KG1 (cell line): ENCODE measurements at regions not wholly inside any gene's neighbourhood (a gene's known extent, or its start where the extent isn't known, plus 50 kb on each side); places are given as distances from the start of the nearest gene placed in this dataset.
A peak's percentile ranks its signal among the peaks of the same experiment; 100 is the strongest.

Experiments used
- DNase-seq: peaks from one replicate; lab custom pipeline; 2025; lab: John Stamatoyannopoulos, UW

DNA sequence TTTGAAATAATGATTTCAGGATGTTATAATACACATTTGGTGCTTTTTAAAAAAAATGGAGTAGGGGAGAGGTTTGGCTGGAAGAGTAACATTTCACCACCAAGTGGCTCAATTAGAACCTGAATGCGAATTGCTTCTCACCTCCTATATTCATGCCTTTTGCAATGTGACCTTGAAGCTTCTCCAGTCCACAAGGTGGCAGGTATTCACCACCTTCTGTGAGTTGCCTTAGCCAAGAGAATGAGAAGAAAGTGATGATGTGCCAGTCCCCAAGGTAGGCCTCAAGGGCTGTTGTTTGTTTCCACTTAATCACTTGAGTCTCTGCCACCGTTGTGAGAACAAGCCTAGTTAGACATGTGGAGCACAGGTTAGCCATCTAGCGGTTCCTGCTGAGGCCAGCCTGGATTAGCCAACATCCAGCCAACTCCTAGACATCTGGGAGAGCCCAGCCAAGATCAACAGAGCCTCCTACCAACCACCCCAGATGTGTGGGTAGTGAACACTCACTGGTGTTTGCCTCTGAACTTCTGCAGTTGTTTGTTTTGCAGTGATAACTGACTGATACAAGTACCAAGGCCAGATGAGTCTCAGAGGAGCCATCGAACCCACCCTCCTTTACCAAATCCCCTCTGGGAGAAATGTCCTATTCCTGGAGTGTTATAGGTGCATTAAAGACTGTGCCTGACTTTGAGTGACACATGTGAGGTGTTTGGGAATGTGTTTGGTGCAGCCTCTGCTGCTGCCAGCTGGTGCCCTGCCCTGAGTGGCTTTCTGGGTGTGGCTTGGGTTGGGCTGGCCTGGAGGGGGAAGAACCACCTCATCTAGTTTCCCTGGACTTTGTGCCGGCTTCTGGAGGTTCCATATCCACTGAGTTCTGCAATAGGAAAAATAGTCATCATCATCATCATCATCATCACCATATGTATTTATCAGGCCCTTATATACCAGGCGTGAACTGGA lies 132.5 kb upstream of the RFLNA start:
- no peak for DNase-seq

GRCh38 chr12:124165695-124166094 lies 129.2 kb upstream of the RFLNA start:
- DNase-seq = peak; percentile 7

GRCh38 chr12:124167141-124167540 lies 127.8 kb upstream of the RFLNA start:
- no peak for DNase-seq

GRCh38 chr12:124168016-124168786 lies 126.7 kb upstream of the RFLNA start:
- DNase-seq = no peak

GRCh38 chr12:124169577-124170284 lies 125.2 kb upstream of the RFLNA start:
- no peak for DNase-seq

DNA sequence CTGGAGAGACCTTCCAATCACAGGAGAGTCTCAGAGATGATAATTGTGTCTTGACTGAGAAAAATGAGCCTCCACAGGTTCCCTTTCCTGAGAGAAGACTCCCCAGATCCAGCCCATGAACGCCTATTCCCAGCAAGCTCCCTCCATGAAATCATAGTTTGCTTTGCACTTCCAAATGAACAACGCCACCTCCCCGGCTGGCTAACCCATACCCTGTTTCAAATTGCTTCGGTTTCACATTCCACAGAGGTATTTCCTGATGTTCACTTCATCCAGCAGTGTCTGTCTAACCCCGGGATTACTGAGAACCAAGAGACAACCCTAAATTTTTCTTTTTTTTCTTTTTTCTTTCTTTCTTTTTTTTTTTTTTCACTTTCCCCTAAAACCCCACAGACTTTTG lies 124.1 kb upstream of the RFLNA start:
- DNase-seq = no peak

GRCh38 chr12:124171231-124171979 lies 123.5 kb upstream of the RFLNA start:
- no peak for DNase-seq

- no peak for DNase-seq
These were observed 122.3 kb upstream of the RFLNA start for GRCh38 chr12:124172636-124173035.

- no peak for DNase-seq
These were observed 121.2 kb upstream of the RFLNA start for GRCh38 chr12:124173692-124174091.

GRCh38 chr12:124174451-124175348 lies 120.2 kb upstream of the RFLNA start:
- no peak for DNase-seq

DNA sequence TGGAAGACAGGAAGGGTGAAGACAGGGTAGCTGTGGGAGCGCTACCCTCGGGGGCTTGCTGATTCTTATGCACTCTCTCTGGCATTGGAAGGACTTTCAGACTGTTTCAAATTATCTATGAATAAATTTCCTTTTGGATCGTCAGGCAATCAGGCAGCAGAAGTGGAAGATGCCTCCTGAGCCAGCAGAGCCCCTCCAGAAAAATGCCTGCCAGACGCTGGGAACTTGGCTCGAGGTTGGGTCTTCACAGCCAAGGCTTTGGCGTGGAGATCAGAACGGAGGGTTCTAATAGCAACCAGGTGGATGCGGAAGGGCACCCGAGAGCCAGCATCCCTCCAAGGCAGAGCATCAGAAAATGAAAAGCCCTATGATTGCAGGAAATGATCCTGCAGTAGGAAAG lies 119.2 kb upstream of the RFLNA start:
- no peak for DNase-seq

- no peak for DNase-seq
These were observed 117.5 kb upstream of the RFLNA start for GRCh38 chr12:124177276-124177950.

- no peak for DNase-seq
These were observed 117.0 kb upstream of the RFLNA start for GRCh38 chr12:124177951-124178316.

DNA sequence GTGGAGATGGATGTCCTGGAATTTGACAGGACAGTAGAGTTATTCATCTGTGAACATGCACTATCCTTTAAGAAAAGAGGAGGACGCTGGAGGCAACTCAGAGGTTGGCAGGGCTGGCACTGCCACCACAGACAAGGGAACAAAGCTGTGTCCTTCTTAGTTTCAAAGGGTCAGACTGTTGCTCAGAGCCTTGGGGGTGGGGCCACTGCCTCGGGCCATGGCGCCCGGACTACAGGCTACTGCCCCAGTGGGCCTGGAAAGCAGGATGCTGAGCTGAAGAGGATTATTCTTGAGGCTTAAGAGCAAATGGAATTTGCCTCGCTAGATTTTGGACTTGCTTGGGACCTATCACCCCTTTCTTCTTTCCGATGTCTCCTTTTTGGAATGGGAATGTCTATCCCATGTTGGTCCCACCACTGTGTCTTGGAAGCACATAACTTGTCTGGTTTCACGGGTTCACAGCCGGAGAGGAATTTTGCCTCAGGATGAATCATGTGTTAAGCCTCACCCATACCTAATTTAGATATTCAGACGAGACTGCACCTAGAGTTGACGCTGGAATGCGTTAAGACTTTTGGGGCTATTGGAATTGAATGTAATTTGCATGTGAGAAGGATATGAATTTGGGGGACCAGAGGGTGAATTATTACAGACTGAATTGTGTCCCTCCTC lies 114.8 kb upstream of the RFLNA start:
- no peak for DNase-seq

DNA sequence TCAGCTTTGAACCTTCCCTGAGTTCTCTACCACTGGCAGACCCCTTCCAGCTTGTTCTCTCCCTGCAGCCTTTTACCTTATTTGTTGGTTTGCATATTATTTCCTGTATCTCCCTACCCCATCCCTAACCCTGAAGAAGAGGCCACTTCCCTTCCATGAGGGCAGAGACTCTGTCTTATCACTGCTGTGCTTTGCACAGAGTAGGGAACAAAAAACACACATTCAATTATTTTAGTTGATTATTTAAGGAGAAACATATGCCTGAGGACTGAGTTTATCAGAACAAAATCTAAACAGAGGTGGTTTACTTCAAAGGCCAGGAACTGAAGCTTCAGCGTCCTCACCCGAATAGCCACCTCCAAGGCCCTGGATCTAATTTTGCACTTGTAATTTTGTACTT lies 111.7 kb upstream of the RFLNA start:
- no peak for DNase-seq

- DNase-seq = no peak
These were observed 110.4 kb upstream of the RFLNA start for GRCh38 chr12:124184456-124184855.

DNA sequence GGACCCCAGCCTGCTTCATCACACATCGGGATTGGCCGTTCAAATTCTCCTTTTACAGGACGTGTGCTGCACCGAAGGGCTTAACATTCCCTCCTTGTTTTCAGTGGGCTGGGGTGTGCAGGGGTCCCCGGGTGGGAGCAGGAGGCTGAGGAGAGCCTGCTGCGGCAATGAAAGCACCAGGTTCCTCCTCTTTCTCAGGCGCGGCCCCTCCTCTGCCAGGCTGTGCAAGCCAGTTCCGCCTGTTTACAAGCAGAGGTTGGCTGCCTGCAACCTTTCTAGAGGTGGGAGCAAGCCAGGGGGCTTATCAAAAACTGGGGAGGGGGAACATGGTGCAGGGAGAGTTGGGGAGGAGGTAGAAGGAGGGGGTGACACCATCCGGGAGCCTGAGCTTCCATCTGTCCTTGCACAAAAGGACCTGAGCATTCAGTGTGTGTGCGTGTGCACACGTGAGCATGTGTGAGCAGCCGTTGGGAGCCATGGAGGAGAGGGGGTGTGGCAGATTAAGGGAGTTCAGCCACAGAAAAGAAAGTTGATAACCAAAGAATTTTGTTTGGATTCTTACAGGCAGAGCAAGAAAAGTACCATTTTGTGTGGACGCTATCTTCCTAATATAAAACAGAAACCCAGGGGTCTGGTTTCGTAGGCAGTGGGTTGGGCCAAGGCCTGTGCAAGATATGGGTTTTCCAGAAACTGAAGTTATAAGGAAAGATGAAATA lies 108.8 kb upstream of the RFLNA start:
- DNase-seq = no peak

DNA sequence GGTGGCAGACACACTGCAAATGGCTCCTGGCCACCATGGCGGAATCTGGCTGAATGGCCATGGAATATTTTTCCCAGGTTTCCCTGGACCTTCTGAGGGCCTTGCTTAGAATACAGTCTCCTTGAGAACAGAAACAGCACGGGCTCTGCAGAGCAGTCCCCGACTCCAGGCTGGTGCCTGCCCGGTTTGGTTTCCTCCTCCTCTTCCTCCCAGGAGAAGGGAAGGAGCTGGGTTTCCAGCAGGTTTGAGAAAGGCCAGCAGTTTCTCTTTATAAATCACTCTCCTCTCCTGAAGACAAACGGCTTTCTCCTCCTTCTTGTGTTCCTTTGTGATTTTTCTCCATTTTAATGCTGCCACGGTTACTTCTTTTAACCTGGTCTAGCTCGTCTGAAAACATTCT lies 106.8 kb upstream of the RFLNA start:
- DNase-seq = no peak
